NCI-H146 treated with DMSO at 0.1 percent for 48 hours (cell line): ENCODE measurements at regions not wholly inside any gene's neighbourhood (a gene's known extent, or its start where the extent isn't known, plus 50 kb on each side); places are given as distances from the start of the nearest gene placed in this dataset.

Experiments
- DNase-seq: peaks from one replicate; lab custom pipeline; 2025; ENCODE audit not compliant: unreplicated experiment; lab: John Stamatoyannopoulos, UW

DNA sequence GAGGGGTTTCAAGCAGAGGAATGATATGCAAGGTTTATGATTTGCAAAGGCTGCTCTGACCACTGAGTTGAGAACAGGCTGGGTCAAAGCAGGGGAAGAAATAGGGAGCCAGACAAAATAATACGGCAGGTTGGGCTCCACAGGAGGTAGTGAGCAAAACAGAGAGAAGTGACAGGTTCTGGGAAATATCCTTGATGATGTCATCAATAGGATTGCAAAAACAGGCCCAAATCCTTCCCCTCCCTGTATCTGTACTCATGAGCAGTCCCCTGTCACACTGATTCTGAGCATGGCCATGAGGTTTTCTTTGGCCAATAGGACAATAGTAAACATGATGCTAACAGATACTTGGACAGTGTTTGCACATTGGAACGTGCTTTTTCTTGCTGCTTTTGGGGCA lies 471.8 kb upstream of the BRINP1 start:
- no peak for DNase-seq

DNA sequence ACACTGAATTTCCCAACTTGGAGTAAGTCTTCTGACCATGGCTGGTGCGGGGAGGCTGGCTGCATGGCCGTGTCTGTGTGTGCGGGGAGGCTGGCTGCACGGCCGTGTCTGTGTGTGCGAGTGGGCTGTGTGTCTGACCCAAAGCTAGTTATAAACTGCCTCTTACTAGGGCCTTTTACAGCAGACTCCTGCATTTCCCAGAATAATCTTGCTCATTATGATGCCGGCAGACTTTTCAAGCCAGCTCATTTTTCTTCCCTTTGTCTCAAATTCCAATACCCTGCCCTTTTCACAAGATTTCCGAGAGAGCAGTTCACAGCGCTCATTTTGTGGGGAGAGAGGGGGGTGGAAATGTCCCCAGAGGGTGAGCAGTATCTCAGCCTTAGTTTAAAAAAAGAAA lies 470.7 kb upstream of the BRINP1 start:
- no peak for DNase-seq

GRCh38 chr9:119838210-119838609 lies 469.0 kb upstream of the BRINP1 start:
- no peak for DNase-seq

DNA sequence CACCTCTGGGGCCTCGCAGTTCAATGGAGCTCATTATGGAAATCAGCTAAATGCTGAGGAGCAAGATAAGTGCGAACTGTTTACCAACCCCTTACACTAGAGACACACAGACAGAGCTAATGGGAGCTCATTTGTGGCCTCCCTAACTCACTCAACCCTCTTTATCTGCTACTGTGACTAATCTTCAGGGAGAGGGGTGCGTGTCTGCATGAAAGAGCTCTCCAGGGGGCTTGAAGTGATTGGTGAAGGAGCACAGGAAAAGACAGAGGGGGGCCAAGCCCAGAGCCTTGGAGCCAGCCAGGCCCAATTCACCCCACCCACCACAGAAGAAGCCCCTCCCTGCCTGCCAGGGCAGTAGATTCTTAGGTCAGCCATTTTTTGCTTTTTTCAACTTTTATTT lies 466.8 kb upstream of the BRINP1 start:
- DNase-seq: no peak

DNA sequence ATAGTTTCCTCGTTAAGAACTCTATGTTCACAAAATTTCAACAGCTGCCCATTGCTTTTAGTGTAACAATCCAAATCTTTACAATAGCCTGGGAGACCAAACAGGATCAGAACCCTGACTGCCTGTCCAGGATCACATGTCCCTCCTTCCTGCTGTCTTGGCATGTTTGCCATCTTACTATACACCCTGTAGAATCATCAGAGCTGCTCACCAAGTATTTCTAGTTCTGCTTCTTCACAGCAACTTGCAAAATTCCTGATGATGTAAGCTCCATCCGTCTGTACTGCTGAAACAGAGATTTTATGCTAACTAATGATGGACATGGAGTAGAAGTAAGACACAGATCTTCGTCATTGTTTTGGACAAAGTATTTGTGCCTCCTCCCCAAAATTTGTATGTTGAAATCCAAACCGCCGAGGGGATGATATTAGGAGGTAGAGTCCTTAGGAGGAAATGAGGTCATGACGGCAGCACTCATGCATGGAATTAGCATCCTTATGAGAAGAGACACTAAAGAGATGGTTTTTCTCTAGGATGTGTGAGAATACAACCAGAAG lies 464.9 kb upstream of the BRINP1 start:
- DNase-seq: no peak

DNA sequence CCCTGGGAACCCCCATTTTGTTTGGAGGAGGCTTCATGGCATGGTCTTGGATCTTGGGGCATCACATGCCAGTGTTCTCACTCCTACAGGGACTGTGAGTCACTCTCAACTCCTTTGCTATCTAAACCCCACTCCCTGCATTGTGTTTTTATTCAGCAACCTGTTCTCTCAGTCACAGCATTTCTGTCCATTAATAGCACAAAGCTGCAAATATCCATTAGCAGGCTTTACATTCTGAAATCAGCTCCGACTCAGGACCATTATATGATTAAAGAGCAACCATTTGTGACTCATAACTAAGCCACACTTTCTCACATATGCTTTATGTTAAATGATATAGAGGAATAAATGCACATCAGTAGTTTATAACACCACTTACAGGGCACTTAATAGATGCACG lies 462.1 kb upstream of the BRINP1 start:
- DNase-seq: no peak

DNA sequence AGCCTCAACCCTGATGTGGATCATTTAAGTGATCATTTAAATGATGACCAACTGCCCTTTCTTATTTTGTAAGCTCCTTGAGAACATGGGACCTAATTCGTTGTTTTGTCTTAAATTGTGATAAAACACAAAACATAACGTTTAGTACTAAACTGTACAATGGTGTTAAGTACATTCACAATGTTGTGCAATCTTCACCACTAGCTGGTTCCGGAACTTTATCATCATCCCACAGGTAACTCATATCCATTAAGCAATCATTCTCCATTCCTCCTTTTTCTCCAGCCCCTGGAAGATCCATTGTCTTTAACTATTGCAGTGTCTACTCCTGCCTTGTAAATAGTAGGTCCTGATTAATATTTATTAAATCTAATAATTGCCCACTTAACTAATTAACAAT lies 460.5 kb upstream of the BRINP1 start:
- no peak for DNase-seq

DNA sequence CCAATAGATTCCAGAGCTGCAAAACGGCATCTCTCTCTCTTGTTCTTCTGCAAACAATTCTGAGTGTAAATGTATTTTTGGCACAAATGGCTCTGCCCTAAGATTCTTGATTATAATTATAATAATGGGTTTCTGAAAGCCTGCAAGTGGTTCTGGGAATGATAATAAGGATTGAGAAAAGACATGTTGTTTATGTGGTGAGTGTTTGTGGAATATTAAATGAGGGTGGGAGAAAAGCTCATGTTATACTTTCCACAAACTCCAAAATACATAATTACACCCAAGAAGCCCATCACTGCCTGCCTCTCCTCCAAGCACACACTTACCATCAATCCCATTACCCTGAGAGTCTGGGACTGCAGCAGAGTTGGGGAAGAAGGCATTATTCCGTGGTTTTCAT lies 460.0 kb upstream of the BRINP1 start:
- no peak for DNase-seq

- no peak for DNase-seq
Measured at GRCh38 chr9:119827526-119827925, 458.3 kb upstream of the BRINP1 start.

DNA sequence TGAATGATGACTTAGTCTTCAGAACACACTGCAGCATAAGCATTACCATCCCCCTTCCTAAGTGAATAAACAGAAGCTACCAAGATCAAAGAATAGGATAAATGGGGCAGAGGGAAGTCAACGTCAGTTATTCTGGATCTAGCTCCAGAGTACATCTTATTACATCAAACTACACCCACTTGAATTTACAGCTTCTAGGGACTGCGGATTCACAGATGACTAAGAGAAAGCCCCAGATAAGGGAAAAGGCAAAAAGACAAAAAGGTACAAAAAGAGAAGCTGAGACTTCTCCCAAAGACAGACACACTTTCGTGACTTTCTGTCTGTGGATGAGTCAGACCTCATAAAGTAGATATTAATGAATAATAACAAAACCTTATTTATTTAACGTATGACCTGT lies 457.9 kb upstream of the BRINP1 start:
- DNase-seq: no peak

DNA sequence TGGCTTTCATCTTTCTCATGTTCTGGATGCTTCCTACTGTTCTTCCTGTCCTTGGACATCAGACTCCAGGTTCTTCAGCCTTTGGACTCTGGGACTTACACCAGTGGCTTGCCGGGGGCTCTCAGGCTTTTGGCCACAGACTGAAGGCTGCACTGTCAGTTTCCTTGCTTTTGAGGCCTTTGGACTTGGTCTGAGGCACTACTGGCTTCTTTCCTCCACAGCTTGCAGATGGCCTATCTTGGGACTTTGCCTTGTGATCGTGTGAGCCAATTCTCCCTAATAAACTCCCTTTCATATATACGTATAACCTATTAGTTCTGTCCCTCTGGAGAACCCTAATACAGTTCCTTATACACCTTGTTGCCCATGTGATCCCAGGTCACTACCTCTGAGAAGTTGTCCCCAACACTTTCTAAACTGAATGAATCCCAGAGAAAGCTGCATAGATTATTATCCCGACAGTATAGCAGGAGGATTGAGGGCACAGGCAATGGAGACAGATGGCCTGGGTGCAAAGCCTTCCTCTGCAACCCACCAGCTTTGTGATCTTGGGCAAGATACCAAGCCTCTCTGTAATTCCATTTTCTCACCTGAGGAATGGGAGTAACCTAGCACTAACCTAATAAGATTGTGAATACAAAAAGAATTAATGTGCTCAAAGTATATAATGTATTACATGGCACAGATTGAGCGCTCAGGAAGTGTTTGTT lies 449.6 kb upstream of the BRINP1 start:
- no peak for DNase-seq

DNA sequence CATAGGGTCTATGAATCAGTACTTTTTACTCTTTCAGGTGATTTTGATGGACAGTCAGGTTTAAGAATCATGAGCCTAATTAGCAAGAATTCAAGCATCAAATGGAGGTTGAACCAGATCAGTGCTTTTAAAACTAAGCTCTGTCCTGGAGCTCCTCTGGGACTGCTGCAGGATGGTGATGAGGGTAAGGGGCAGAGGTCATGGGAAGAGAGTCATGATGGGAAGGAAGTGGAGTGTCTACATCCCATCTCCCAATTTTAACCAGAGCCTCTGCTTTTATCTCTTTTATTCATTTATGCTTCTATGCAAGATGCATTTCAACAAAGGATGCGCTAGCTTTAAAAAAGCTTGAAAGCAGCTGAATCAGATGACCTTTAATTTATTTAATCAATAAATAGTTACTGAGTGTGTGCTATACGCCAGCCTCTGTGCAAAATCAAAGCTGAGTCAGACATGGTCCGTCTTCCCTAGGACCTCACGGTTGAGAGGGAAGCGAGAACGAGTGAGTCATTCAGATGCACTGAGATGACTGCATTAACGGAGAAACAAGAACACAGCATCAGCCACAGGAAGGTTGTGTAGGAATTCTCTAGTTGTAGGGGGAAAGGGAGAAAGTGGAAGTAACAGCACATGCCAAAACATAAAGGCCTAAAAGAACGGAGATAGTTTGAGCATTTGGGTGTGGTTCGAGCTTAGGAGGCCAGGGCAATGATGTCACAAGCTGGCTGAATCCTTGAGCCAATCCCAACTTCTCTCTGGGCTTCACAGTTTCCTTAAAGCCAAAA lies 441.6 kb upstream of the BRINP1 start:
- no peak for DNase-seq

- no peak for DNase-seq
Measured at GRCh38 chr9:119803679-119804078, 434.4 kb upstream of the BRINP1 start.

DNA sequence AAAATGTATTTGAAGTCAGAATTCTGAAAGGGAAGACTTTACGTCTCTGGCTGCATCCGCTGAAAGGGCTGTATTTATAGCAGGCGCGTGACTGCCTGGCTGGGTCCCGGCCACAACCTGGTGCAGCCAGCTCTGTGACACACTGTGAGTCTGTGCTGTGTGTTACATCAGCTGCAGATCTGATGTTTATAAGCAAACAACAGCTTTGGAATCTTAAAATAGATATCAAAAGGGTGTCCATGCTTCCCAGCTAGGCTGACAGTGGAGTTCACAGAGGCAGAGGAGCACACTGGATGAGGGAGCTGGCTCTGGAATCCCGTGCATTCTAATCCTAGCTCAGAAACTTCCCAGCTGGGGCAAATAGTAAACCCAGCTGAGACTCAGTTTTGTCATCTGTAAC lies 433.4 kb upstream of the BRINP1 start:
- no peak for DNase-seq

DNA sequence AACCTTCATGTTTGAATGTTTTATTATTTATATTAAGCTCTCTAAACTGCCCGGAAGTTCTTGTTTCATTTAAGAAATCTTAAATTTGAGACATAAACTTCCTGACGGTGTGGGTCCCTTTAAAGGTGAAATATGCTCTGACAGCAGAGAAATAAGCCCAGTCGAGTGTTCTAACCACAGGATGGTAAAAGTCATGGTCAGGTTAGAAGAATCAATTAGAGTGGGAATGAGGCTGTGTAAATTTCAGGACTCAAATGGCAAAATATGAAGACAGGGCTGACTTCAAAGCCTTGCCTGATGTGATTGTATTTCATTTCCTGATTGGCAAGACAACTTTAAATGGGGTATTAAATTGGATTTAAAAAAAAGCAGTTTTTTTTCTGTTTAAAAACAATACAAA lies 432.9 kb upstream of the BRINP1 start:
- DNase-seq: no peak

GRCh38 chr9:119801311-119801710 lies 432.1 kb upstream of the BRINP1 start:
- no peak for DNase-seq

DNA sequence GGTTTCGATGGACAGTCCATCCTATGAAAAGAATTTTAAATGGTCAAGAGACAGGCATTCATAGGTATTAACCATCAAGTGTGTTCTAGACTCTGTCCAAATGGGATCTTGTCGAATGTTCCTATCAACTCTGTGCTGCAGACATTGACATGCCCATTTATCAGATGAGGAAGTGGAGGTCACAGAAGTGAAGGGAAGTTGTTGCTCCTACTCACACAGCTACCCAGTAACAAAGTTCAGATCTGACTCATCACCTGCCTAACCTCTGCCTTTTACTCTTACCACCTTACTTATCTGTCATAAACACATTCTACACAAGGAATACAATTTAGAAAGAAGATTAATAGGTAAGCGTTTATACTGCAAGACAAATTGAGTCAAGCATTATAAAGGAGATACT lies 426.2 kb upstream of the BRINP1 start:
- no peak for DNase-seq

DNA sequence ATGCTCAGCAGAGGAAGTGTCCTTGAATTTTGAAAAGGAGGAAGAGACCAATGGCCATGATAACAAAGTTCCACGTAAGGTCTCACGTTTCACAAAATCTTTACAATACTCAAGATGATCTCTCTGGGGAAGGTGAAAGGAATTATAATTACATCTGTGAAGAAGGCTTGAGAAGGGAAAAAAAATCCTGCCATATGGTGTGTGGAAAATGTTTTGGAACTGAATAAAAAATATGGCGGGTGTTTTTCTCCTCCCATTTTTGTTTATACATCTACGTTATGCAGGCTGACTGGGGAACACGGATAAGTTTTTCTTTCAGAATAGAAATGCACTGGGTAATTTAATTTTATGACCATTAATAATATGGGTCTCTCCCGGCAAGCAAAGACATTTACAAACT lies 425.6 kb upstream of the BRINP1 start:
- DNase-seq: no peak

DNA sequence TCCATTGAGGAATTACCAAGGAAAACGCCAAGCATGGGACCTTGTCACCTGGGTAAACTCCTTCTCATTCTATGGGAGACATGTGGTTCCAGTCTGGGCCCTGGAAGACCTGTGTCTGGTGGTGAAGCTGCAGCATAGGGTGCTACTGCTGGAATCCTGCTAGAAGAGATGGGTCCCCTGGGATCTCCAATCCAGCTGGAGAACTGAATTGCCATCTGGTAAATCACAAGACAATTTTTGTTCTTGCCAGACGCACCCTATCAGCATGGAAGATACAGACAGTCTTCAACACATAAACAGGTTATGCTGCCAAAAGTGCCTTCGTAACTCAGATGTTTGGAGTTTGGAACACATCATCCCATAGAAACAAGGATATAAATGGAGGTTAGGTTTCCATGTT lies 424.0 kb upstream of the BRINP1 start:
- no peak for DNase-seq

GRCh38 chr9:119792242-119792641 lies 423.0 kb upstream of the BRINP1 start:
- DNase-seq: no peak

DNA sequence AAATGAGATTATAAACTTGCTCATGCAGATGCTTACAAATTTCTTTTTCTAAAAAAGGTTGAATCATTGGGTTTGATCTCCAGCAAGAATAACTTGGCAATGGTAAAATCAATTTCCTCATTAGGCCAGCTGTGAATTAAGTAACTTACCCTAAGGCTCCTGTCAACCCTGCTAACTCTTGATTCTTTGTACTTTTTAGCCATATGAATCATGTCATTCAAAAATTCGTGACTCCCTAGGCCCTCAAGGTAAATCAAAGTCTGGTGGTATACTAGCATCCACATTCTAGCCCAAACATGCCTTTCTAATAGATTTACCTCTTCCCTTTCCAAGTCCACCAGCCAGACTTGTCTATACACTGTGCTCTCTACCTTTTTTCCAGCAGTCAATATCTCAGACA lies 420.8 kb upstream of the BRINP1 start:
- no peak for DNase-seq

- no peak for DNase-seq
Measured at GRCh38 chr9:119788921-119789320, 419.7 kb upstream of the BRINP1 start.
